HAP-1 (cell line): ENCODE measurements at regions not wholly inside any gene's neighbourhood (a gene's known extent, or its start where the extent isn't known, plus 50 kb on each side); places are given as distances from the start of the nearest gene placed in this dataset.

Experiments
- DNase-seq, 2 experiments: peaks; one replicate each; pipeline ENCODE4 v3.0.0-alpha.2; 2016 to 2020; ENCODE audit warnings: low spot score in 2 of 2
- H3K27me3 ChIP-seq: fragments of 250-450 bp; sonication (Bioruptor Pico); 2 replicates; pipeline ENCODE4 v1.5.1; 2020; ENCODE audit warnings: low read depth, mild to moderate bottlenecking, moderate library complexity
- H3K36me3 ChIP-seq: fragments of 250-450 bp; sonication (Bioruptor Pico); replicated peaks from 2 replicates; pipeline ENCODE4 v1.5.1; 2020; ENCODE audit warnings: mild to moderate bottlenecking
- H3K4me1 ChIP-seq: fragments of 250-450 bp; sonication (Bioruptor Pico); 2 replicates; pipeline ENCODE4 v1.5.1; 2020; ENCODE audit warnings: mild to moderate bottlenecking
- H3K4me3 ChIP-seq: fragments of 250-450 bp; sonication (Bioruptor Pico); 2 replicates; pipeline ENCODE4 v1.5.1; 2020; ENCODE audit warnings: mild to moderate bottlenecking, moderate library complexity
- H3K9me3 ChIP-seq: fragments of 250-450 bp; sonication (Bioruptor Pico); 2 replicates; pipeline ENCODE4 v1.5.1; 2020; ENCODE audit warnings: mild to moderate bottlenecking, moderate library complexity
- in situ Hi-C: fragments of 300-500 bp; cut with MboI; formaldehyde crosslinking; loops from 3 replicates; pipeline ENCODE4 v1.14.3; 2020; ENCODE audit warnings: low sequenced_read_pairs, inconsistent platforms, mixed read lengths

- in situ Hi-C loops = no loop called here
- Histone ChIP-seq H3K9me3 (no peaks in the 10 kb centered on the region), H3K27me3 (no peaks in the 10 kb centered on the region), H3K36me3 (no peaks in the 10 kb centered on the region), H3K4me1 (no peaks in the 10 kb centered on the region), H3K4me3 (no peak overlapping the region)
- DNase-seq = no peak
Measured at GRCh38 chr4:38500433-38500832, 163.6 kb upstream of the KLF3 start.

GRCh38 chr4:38501698-38502097 is 162.3 kb upstream of the KLF3 start:
- Histone ChIP-seq H3K4me3 (no peak overlapping the region), H3K4me1 (no peaks in the 10 kb centered on the region), H3K36me3 (no peaks in the 10 kb centered on the region), H3K9me3 (no peaks in the 10 kb centered on the region), H3K27me3 (no peaks in the 10 kb centered on the region)
- in situ Hi-C loops = no loop called here
- DNase-seq = no peak

GRCh38 chr4:38503689-38504395 is 160.2 kb upstream of the KLF3 start:
- Histone ChIP-seq H3K36me3 (no peaks in the 10 kb centered on the region), H3K27me3 (no peaks in the 10 kb centered on the region), H3K4me1 (no peaks in the 10 kb centered on the region), H3K4me3 (no peak overlapping the region), H3K9me3 (no peaks in the 10 kb centered on the region)
- in situ Hi-C loops = no loop called here
- no peak for DNase-seq

- Histone ChIP-seq H3K36me3 (no peaks in the 10 kb centered on the region), H3K4me3 (no peak overlapping the region), H3K4me1 (no peaks in the 10 kb centered on the region), H3K27me3 (no peaks in the 10 kb centered on the region), H3K9me3 (no peaks in the 10 kb centered on the region)
- DNase-seq = no peak
- in situ Hi-C loops = no loop called here
Measured at GRCh38 chr4:38504396-38504715, 159.6 kb upstream of the KLF3 start.

GRCh38 chr4:38509551-38509950 is 154.4 kb upstream of the KLF3 start:
- H3K27me3 ChIP-seq = no peaks in the 10 kb centered on the region
- no peaks in the 10 kb centered on the region for H3K36me3 ChIP-seq
- no peak overlapping the region for H3K4me3 ChIP-seq
- DNase-seq = no peak
- in situ Hi-C loops = no loop called here
- no peaks in the 10 kb centered on the region for H3K9me3 ChIP-seq
- no peaks in the 10 kb centered on the region for H3K4me1 ChIP-seq

GRCh38 chr4:38510201-38510600 is 153.8 kb upstream of the KLF3 start:
- no peak for DNase-seq
- H3K27me3 ChIP-seq = no peaks in the 10 kb centered on the region
- H3K36me3 ChIP-seq = no peaks in the 10 kb centered on the region
- no peaks in the 10 kb centered on the region for H3K9me3 ChIP-seq
- no peaks in the 10 kb centered on the region for H3K4me1 ChIP-seq
- H3K4me3 ChIP-seq = no peak overlapping the region
- in situ Hi-C loops = no loop called here

- no peak overlapping the region for H3K4me3 ChIP-seq
- no peaks in the 10 kb centered on the region for H3K9me3 ChIP-seq
- H3K36me3 ChIP-seq = no peaks in the 10 kb centered on the region
- DNase-seq = no peak
- H3K4me1 ChIP-seq = no peaks in the 10 kb centered on the region
- no peaks in the 10 kb centered on the region; the same call in 1 of the 2 replicates for H3K27me3 ChIP-seq
- in situ Hi-C loops = no loop called here
Measured at GRCh38 chr4:38511702-38512101, 152.3 kb upstream of the KLF3 start.

- no peaks in the 10 kb centered on the region for H3K36me3 ChIP-seq
- H3K9me3 ChIP-seq = no peaks in the 10 kb centered on the region
- no peak for DNase-seq
- in situ Hi-C loops = no loop called here
- H3K4me1 ChIP-seq = no peaks in the 10 kb centered on the region
- no peaks in the 10 kb centered on the region; the same call in 1 of the 2 replicates for H3K27me3 ChIP-seq
- H3K4me3 ChIP-seq = no peak overlapping the region
Measured at GRCh38 chr4:38512840-38513239, 151.2 kb upstream of the KLF3 start.

- H3K9me3 ChIP-seq = no peaks in the 10 kb centered on the region
- no peaks in the 10 kb centered on the region for H3K36me3 ChIP-seq
- no peak for DNase-seq
- no peaks in the 10 kb centered on the region; the same call in 1 of the 2 replicates for H3K27me3 ChIP-seq
- in situ Hi-C loops = no loop called here
- H3K4me3 ChIP-seq = no peak overlapping the region
- no peaks in the 10 kb centered on the region for H3K4me1 ChIP-seq
Measured at GRCh38 chr4:38514465-38515146, 149.4 kb upstream of the KLF3 start.

GRCh38 chr4:38516190-38516589 is 147.8 kb upstream of the KLF3 start:
- in situ Hi-C loops = no loop called here
- Histone ChIP-seq H3K27me3 (no peaks in the 10 kb centered on the region; the same call in 1 of the 2 replicates), H3K9me3 (no peaks in the 10 kb centered on the region), H3K36me3 (no peaks in the 10 kb centered on the region), H3K4me1 (no peaks in the 10 kb centered on the region), H3K4me3 (no peak overlapping the region)
- no peak for DNase-seq

- Histone ChIP-seq H3K9me3 (no peaks in the 10 kb centered on the region), H3K36me3 (no peaks in the 10 kb centered on the region), H3K4me3 (no peak overlapping the region), H3K27me3 (no peaks in the 10 kb centered on the region; the same call in 1 of the 2 replicates), H3K4me1 (no peaks in the 10 kb centered on the region)
- in situ Hi-C loops = no loop called here
- no peak for DNase-seq
Measured at GRCh38 chr4:38519666-38520065, 144.3 kb upstream of the KLF3 start.

GRCh38 chr4:38523054-38523453 is 140.9 kb upstream of the KLF3 start:
- Histone ChIP-seq H3K4me3 (no peak overlapping the region), H3K4me1 (no peaks in the 10 kb centered on the region), H3K27me3 (no peaks in the 10 kb centered on the region), H3K9me3 (no peaks in the 10 kb centered on the region), H3K36me3 (no peaks in the 10 kb centered on the region)
- in situ Hi-C loops = no loop called here
- no peak for DNase-seq

GRCh38 chr4:38523524-38524448 is 140.2 kb upstream of the KLF3 start:
- Histone ChIP-seq H3K27me3 (no peaks in the 10 kb centered on the region), H3K36me3 (no peaks in the 10 kb centered on the region), H3K4me3 (no peak overlapping the region), H3K9me3 (no peaks in the 10 kb centered on the region), H3K4me1 (no peaks in the 10 kb centered on the region)
- in situ Hi-C loops = no loop called here
- DNase-seq = no peak

GRCh38 chr4:38526412-38526811 is 137.6 kb upstream of the KLF3 start:
- Histone ChIP-seq H3K36me3 (no peaks in the 10 kb centered on the region), H3K4me3 (no peak overlapping the region), H3K4me1 (no peaks in the 10 kb centered on the region), H3K9me3 (no peaks in the 10 kb centered on the region), H3K27me3 (no peaks in the 10 kb centered on the region)
- in situ Hi-C loops = no loop called here
- DNase-seq = no peak
